Activated T-helper 1 cell treated with Interleukin-2 at 50 U/mL for 16 hours (primary cell): ENCODE measurements at regions not wholly inside any gene's neighbourhood (a gene's known extent, or its start where the extent isn't known, plus 50 kb on each side); places are given as distances from the start of the nearest gene placed in this dataset.

Experiments
- DNase-seq: peaks from one replicate; pipeline ENCODE4 v3.0.0-alpha.2; 2020; ENCODE audit warnings: low read depth

- no peak for DNase-seq
Observed at GRCh38 chr2:13015532-13016320, 299.0 kb downstream of the TRIB2 start.

- DNase-seq, result no peak
Observed at GRCh38 chr2:13018490-13018889, 301.8 kb downstream of the TRIB2 start.

- DNase-seq, result no peak
Observed at GRCh38 chr2:13019781-13020180, 303.0 kb downstream of the TRIB2 start.

GRCh38 chr2:13020469-13020868 is 303.7 kb downstream of the TRIB2 start:
- no peak for DNase-seq

DNA sequence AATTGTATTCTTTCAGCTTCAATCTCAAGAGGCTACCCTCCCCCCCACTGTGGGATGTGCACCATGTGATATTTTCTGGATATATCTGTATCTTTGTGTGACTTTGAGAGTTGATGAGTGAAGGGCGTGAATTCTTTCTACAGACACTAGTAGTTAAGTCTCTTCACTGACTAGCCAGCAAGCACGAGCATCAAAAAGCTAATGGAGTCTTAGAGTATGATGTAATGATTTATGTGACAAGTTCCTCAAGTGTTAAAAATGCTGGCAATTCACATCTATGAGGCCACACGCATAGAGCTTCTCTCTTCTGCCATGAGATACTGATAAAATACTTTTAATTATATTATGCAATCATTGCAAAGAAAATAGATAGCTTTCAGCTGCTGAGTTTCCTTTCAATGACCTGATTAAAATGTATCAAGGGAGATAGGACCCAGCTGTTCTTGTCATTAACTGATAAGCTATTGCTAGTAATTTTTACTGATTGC is 304.8 kb downstream of the TRIB2 start:
- no peak for DNase-seq

- DNase-seq, result no peak
Observed at GRCh38 chr2:13030606-13031005, 313.9 kb downstream of the TRIB2 start.

DNA sequence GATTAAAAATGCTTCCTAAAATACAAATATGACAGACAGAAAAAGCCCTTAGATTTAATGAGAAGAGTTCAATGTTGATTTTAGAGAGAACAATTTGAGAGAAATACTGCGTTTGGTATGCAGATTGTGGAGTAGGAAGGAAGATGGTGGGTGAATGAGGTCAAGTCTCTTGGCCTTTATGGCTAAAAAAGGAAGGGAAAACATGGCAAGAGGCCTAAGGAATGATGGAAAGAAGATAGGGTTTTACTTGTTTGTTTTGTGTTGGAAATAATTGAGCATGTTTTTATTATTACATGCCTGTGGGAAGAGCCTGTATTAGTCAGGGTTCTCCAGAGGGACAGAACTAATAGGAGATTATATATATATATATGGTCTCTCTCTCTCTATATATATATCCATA is 318.1 kb downstream of the TRIB2 start:
- no peak for DNase-seq

GRCh38 chr2:13035866-13036265 is 319.1 kb downstream of the TRIB2 start:
- DNase-seq, result no peak

GRCh38 chr2:13040043-13040442 is 323.3 kb downstream of the TRIB2 start:
- DNase-seq, result no peak

DNA sequence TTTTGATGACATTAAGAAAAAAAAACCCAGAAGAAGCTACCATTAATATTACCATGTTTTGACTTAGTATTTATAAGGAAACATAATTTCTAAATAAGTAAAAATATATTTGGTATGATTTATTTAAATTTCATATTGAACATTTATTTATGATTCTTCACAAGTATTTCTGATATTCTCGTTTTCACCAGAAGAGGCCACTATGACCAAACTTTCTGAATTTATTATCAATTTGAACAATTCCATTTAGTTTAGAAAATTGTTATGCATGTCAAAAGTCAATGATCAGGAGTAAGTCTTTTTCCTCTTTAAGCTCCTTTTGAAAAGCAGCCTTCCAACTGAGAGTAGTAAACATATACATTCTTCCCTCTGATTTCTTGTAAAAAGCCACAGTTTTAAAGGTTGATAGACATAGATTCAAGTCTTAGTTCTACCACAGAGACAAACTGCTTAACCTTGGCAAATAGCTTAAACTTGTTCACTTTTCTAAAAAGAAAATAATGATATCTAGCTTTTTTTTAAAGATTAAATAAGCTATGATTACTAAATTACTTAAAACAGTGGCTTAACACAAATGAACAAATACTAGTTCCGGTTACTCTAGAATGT is 329.9 kb downstream of the TRIB2 start:
- DNase-seq, result no peak

DNA sequence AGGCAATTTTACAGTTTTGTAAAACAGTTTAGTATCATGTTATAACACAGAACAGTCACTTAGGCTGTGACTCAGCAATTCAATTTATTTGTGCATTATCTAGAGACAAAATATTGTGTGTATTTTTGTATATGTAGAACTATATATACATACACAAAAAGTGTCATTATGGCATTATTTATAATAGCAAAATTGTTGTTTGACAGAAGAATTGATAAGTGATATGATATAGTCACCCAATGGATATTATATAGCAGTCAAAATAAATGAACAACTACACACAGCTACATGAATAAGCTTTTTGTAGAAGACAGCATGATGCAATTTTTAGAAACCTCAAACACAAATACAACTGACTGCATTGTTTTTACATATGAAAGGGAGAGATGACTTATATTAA is 334.0 kb downstream of the TRIB2 start:
- DNase-seq, result no peak

GRCh38 chr2:13052547-13052946 is 335.8 kb downstream of the TRIB2 start:
- DNase-seq, result no peak

GRCh38 chr2:13056259-13056843 is 339.6 kb downstream of the TRIB2 start:
- DNase-seq, result no peak

DNA sequence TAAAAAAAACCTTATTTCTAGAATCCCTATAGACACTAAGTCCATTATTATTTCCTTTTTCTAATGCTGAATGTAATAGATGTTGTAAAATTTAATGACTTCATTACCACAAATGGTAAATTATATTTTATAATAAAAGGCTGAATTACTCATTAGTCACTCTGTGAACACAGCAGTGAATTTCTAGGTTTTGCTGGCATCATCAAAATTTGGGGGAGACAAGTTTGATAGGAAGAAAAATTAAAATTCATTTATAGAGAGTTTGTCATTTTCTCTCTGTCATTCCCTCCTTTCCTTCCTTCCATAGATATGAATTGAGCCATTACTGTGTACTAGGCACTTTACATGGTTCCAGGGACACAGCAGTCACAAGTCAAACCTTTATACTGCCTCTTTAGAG is 340.9 kb downstream of the TRIB2 start:
- DNase-seq, result no peak

- DNase-seq, result no peak
Observed at GRCh38 chr2:13066676-13067075, 349.9 kb downstream of the TRIB2 start.

GRCh38 chr2:13067508-13067907 is 350.8 kb downstream of the TRIB2 start:
- DNase-seq, result no peak

GRCh38 chr2:13089971-13090370 is 373.2 kb downstream of the TRIB2 start:
- DNase-seq, result no peak

- no peak for DNase-seq
Observed at GRCh38 chr2:13091455-13091854, 374.7 kb downstream of the TRIB2 start.

DNA sequence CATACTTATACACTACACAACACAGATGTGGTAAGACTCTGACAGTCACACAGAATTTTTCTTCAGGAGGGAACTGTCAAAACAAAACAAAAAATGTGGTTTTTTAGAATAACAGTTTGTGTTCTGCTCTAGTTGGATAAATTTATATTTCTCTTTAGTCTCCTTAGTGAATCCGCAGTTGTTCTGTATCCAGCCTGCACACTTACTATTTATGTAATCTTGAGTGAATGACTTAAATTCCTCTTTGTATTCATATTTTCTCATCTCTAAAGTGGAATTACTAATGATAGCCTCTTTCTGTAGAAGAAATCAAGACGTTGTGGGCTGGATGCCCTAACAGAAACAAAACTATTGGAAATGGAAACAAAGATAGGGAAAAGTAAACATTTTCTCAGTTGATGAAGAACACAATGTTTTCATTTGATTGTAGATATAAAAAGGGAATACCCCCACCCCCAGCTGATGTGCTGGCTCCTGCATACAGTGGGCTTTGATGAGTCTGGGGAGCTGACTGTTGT is 375.2 kb downstream of the TRIB2 start:
- DNase-seq, result no peak

DNA sequence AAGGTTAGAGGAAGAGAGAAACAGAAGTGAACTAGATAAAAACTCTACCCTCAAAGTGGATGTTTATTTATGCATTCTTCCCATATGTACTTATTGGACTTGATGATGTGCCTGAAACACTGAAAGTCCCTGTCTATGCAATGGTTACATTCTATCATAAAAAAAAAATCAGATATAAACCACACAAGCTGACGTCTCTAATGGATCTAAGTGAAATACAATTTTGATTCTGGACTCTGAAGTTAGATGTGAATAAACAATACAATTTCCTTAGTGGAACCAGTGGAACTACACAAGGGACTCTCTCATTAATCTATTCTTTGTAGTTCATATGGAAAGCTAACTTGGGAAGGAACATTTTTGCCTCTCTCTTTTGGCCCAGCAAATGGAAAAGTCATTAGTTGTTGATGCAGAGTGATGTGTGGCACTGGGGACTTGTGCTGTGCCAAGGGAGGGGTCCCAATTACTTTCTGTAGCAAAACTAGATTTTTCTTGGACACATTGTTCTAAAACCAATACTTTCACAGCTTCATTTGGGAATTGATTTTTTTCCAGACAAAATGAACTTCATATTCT is 376.8 kb downstream of the TRIB2 start:
- no peak for DNase-seq

DNA sequence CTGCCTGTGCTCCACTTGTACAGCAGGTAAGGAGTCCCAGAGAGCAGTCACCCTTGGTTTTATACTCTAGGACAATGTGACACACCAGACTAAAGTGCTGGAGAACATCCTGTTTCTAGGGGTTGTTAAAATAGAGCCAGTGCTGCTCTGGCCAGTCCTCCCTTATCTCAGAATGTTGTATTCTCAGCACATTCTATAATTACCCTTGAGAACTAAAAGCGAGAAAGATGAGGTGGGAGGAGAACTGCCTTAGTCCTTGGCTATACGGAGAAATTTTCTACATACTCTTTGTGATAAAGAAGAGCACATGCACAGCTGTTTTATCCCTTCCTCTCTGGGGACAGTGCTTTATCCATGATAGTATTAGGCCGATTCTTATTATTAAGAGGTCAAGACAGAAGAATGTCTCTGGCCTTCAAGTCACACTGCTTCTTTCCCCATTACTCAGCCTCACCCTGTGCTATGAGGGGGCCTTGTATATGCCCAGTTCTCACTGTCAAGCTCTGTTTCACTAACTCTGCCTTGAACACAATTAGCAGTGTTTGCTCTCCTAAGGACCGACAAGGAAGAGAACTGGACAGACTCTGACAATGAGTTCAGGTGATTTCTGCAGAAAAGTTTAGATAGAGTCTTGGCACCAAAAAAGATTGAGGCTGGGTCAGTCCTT is 385.8 kb downstream of the TRIB2 start:
- DNase-seq, result no peak

- DNase-seq, result no peak
Observed at GRCh38 chr2:13103151-13103550, 386.4 kb downstream of the TRIB2 start.
